NT2/D1 (cell line): ENCODE measurements at regions not wholly inside any gene's neighbourhood (a gene's known extent, or its start where the extent isn't known, plus 50 kb on each side); places are given as distances from the start of the nearest gene placed in this dataset.
"Not testable (repeated sequence)": the region's sequence is repeated elsewhere in the genome, so short reads cannot be mapped to it uniquely, and the experiment has no call there.

Experiments used
- YY1 ChIP-seq: IDR thresholded peaks from 2 replicates; pipeline ENCODE4 v1.6.1; 2011; ENCODE audit not compliant: insufficient read length, insufficient read depth
- ZNF274 ChIP-seq: IDR thresholded peaks from 2 replicates; pipeline ENCODE4 v1.6.1; 2011; ENCODE audit warnings: mild to moderate bottlenecking, low read depth, low read length

DNA sequence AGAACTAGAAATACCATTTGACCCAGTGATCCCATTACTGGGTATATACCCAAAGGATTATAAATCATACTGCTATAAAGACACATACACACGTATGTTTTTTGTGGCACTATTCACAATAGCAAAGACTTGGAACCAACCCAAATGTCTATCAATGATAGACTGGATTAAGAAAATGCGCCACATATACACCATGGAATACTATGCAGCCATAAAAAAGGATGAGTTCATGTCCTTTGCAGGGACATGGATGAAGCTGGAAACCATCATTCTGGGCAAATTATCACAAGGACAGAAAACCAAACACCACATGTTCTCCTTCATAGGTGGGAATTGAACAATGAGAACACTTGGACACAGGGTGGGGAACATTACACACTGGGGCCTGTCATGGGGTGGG, 104.9 kb upstream of the ADTRP start:
- not testable (repeated sequence) for TF ChIP-seq YY1, ZNF274
